Esophagus muscularis mucosa (tissue), 3 donors: ENCODE measurements at regions not wholly inside any gene's neighbourhood (a gene's known extent, or its start where the extent isn't known, plus 50 kb on each side); places are given as distances from the start of the nearest gene placed in this dataset.

Source experiments
- CTCF ChIP-seq, 3 experiments: fragments of 200-600 bp in 2 of 3; fragments of 450-650 bp in 1 of 3; sonication (generic) in 2 of 3; IDR thresholded peaks; one replicate each; pipeline ENCODE4 v1.5.1; 2017 to 2019; ENCODE audit warnings: antibody characterized with exemption in 3 of 3, mild to moderate bottlenecking in 2 of 3, moderate library complexity in 1 of 3
- POLR2A ChIP-seq: fragments of 450-650 bp; IDR thresholded peaks from one replicate; pipeline ENCODE4 v1.6.1; 2017; ENCODE audit warnings: antibody characterized with exemption, moderate library complexity, mild to moderate bottlenecking, low read depth
- POLR2AphosphoS5 ChIP-seq, 2 donors: sonication (generic); formaldehyde crosslinking; IDR thresholded peaks; one replicate each; pipeline ENCODE4 v1.6.1; 2017; ENCODE audit warnings: antibody characterized with exemption in 2 of 2

GRCh38 chr19:30608471-30608870 lies 236.3 kb downstream of the ZNF536 start:
- TF ChIP-seq CTCF (IDR thresholded peaks at IDR 0.05) (no peak), POLR2AphosphoS5 (IDR thresholded peaks at IDR 0.05) (no peak), POLR2A (no peak)
